ENCODE measurements at regions not wholly inside any gene's neighbourhood (a gene's known extent, or its start where the extent isn't known, plus 50 kb on each side); places are given as distances from the start of the nearest gene placed in this dataset.
A peak's percentile ranks its signal among the peaks of the same experiment; 100 is the strongest.
"Not testable (repeated sequence)": the region's sequence is repeated elsewhere in the genome, so short reads cannot be mapped to it uniquely, and the experiment has no call there.

DNA sequence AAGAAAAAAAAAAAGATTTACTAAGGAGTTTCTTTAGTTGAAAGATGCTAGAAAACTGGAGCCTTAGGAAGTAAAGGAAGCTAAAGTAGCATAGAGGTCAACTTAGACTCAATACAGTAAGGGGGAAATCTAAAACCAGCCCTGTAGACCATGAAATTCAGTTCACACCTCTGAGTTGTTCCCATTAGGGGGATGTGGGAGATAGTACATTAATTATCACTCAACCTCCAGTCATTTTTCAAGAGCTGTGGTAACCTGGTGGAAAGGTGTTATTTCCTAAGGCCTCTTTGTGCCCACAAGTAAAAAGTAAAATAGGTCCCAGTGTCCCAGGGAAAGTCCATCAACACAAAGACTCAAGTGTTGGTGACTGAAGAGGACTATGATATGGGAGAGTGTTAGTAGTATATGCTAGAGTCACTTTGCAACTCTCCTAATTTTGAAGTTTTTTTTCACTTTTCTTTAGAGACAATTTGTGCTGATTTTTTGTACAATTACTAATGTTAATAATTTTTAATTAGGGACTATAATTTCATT lies 1274.4 kb upstream of the EPHA6 start:
- no peak for DNase-seq

DNA sequence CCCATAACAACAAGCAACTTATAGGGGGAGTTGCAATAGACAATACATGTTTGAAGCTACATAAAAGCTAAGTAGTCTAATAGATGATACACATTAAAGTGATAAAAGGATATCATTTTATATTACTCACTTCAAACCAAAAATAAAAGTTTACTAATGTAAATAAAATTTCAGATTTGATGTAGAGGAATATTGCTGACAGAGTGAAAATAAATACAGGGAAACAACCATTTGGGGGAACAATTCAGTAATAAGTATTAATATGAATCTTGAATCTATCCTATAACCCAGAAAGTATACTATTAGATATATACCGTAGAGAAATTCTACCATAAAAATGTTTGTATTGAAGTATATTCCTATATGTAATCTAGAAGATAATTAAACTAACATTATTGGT lies 1248.9 kb upstream of the EPHA6 start:
- DNase-seq = no peak

- DNase-seq = no peak
Observed at GRCh38 chr3:95567346-95567745, 1247.0 kb upstream of the EPHA6 start.

DNA sequence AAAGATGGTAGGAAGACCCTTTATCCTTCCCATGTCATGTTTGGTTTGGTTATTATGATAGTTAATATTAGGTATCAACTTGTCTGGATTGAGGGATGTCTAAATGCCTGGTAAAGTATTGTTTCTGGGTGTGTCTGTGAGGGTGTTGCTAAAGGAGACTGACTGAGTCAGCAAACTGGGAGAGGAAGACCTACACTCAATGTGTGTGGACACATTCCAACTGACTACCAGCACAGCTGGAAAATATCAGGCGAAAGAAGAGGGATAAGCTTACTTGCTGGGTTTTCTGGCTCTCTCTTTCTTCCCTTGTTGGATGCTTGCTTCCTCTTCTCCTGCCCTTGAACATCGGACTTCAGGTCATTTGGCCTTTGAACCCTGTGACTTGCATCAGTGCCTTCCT lies 1227.6 kb upstream of the EPHA6 start:
- no peak for DNase-seq

GRCh38 chr3:95587641-95588040 lies 1226.8 kb upstream of the EPHA6 start:
- DNase-seq = not testable (repeated sequence)

DNA sequence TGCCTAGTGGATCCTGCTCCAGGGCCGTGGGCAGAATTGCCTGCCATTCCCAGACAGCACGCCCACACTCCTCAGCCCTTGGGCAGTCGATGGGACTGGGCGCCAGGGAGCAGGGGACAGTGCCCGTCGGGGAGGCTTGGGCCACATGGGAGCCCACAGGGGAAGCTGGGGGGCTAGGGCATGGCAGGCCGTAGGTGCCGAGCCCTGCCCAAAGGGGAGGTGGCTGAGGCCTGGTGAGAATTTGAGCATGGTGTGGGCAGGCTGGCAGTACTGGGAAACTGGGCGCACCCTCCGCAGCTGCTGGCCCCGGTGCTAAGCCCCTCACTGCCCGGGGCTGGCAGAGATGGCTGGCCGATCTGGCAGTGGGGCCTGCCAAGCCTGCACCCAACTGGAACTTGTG lies 1225.9 kb upstream of the EPHA6 start:
- no peak for DNase-seq

GRCh38 chr3:95595416-95596075 lies 1218.8 kb upstream of the EPHA6 start:
- no peak for DNase-seq

DNA sequence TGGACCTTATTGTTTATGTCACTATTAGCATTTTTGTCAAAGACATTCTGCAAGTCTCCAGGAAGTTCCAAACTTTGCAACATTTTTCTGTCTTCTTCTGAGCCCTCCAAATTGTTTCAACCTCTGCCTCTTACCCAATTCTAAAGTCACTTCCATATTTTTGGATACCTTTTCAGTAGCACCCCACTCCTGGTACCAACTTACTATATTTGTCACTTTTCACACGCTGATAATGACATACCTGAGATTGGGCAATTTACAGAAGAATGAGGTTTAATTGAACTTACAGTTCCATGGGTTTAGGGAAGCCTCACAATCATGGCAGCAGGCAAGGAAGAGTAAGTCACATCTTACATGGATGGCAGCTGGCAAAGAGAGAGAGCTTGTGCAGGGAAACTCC lies 1206.5 kb upstream of the EPHA6 start:
- no peak for DNase-seq

- DNase-seq = no peak
Observed at GRCh38 chr3:95609411-95609810, 1205.0 kb upstream of the EPHA6 start.

DNA sequence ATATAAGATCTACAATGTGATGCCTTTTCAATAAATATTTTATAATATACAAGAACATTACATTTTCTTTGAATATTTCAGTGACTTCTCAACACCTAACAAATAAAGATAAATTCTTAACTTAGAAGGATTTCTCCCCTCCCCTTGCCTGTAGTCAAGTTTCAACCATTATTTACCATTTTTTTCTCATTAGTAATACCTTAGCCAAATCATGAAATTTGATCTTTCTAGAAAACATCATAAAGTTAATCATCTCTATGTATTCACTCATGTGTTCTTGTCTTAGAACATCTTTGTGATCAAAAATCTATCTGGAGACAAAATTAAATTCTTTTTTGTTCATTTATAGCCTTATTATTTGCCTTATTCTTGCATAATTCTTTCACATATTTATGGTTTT lies 1201.8 kb upstream of the EPHA6 start:
- DNase-seq = no peak

- DNase-seq = no peak
Observed at GRCh38 chr3:95613993-95614392, 1200.4 kb upstream of the EPHA6 start.

GRCh38 chr3:95615592-95616310 lies 1198.6 kb upstream of the EPHA6 start:
- no peak for DNase-seq

DNA sequence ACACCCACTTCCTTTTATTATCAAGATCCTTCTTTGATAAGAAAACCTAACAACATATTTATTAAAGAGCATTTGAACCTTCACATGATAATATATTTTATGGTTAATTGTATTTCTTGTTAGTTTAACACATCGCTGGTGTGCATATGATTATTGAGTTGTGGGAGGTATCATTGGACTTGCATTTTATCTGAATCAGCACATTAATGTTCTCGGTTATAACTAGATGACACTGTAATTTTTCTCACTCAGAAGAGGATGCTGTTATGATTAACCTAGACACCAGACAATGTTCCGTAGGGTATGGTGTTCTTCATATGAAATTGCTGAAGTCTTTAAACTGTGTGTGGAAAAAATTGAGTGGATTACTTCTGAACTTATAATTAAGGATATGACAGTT lies 1188.3 kb upstream of the EPHA6 start:
- no peak for DNase-seq

DNA sequence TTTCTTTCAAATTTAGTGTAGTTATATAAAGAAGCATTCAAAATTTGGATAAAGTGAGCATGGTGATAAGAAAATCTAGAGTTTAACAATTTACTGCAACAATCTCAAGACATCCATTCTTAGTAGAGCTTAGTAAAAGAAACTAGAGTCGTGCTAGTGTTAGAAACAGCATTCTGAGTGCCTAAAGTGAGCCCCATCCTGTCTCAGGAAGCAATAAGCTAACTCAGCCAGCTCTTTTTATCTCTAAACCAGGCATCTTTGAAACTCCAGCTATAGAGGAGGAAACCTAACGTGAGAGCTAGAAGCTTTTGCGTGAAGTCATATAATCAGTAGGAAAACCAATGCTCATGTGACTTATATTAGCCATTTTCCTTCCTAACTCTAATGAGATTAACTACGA lies 1187.1 kb upstream of the EPHA6 start:
- no peak for DNase-seq

DNA sequence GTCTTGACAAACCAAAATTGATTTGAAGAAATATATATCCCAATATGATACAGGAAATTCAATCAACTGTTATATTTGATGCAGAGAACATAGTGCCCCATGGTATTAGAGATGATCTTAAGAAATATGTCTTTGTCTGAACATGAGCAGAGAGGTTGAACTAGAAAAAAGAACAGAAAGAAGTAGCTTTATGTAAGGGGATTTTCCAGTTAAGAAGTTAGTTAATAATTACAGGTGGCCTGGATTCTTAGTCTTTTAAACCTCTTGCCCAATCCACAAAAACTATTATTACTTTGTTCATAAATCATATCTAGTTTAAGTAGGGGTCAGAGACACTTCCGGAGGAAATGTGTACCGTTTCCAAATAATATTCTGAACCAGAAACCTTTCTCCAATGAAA lies 1186.7 kb upstream of the EPHA6 start:
- DNase-seq = no peak

- no peak for DNase-seq
Observed at GRCh38 chr3:95629802-95630201, 1184.6 kb upstream of the EPHA6 start.

- DNase-seq = no peak
Observed at GRCh38 chr3:95645291-95645690, 1169.1 kb upstream of the EPHA6 start.

DNA sequence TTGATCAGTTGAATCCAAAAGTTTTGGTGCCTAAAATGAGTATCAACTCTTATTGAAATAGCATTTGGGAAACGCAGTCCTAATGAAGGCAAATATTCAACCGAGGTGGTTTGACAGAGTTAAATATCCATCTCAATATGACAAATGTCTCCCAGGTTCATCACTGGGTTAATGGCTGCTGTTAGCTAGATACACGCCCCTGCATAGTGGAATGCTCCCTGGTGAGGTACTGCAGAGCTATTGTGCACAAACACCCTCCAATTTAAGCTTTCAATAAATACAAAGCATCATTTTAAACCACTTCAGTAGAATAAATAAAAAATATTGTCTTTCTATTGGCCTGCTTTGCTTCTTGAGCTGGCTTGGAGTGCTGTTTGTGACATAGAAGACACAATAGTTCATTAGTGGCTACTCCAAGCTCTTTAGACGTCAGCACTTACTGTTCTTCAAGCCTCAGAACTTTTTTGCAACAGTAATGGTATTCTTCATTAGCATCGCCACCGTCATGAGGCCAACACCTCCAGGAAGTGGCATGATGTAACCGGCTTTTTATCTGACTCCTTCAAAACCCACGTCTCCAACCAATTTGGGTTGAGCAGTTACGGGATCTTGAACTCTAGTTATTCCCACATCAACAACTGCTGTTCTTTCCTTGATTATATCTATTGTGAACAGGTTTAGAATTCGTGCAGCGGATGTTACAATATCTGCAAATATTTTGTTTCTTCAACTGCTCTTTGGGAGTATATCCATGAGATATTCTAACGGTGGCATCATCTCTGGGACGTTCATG lies 1159.6 kb upstream of the EPHA6 start:
- DNase-seq = no peak

DNA sequence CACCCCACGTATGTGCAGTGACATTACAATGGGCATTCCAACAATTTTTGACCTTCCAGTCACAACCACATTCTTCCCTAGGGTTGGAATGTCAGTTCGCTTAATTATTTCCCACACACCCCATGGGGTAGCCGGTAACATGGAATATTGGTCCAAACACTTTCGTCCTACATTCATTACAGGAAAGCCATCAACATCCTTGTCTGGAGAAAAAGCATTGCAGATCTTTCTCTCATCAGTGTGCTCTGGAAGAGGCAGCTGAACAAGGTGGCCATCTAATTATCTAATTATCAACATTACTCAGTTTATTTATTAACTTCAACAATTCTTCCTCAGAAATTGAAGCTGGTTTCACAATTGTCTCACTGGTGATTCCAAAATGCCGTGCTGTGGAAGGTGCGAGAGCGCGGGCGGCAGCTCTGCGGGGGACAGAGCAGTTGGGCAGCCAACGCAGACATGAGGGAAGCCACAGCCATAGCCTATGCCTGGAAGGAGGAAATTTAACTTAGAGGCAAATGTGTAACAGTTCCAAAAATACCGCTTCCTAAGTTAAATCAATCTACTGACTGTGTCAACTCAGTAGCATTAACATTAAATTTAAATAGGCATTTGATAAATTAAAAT lies 1158.9 kb upstream of the EPHA6 start:
- no peak for DNase-seq

DNA sequence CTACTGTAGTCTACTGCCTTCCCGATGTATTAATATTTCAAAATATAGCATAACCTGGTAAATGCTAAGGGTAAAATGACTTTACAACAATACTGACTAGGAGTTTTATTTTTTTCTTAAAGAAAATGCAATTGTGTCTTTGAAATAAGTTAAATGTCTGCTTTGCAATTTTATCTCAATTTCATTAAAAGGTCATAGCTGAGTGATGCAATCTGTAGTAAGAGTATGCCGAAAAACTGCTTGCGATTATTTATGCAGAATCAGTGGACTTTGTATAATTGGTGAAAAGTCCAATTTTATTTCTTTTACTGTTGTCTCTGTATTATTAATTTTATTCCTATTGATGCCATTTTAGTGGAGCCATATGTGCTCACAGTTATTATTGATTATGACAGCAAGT lies 1143.6 kb upstream of the EPHA6 start:
- DNase-seq = no peak

- DNase-seq = no peak
Observed at GRCh38 chr3:95673215-95673614, 1141.2 kb upstream of the EPHA6 start.

GRCh38 chr3:95705786-95706418 lies 1108.5 kb upstream of the EPHA6 start:
- DNase-seq = peak; percentile 16

- no peak for DNase-seq
Observed at GRCh38 chr3:95707268-95707667, 1107.1 kb upstream of the EPHA6 start.
